ENCODE measurements at regions not wholly inside any gene's neighbourhood (a gene's known extent, or its start where the extent isn't known, plus 50 kb on each side); places are given as distances from the start of the nearest gene placed in this dataset.

- H2AFZ ChIP-seq (ENCODE audit: insufficient read depth, low read depth, low read length, poor library complexity, severe bottlenecking), result no peak overlapping the region
- 100% methylated on average over 1 of the region's 1 CpG for whole genome bisulfite sequencing (ENCODE audit: insufficient coverage)
- no peak overlapping the region for H3K4me3 ChIP-seq (replicated peaks in 1 of 3; ENCODE audit: low read depth in 2 of 3, low read length in 3 of 3)
- no peak overlapping the region for H3K27ac ChIP-seq (ENCODE audit: low read depth in 1 of 2, low read length in 2 of 2)
- no peaks in the 10 kb centered on the region for H3K79me2 ChIP-seq (ENCODE audit: insufficient read depth, low read length)
- Mint-ChIP-seq H3K27ac (no peak overlapping the region), H3K9me3 (no peaks in the 10 kb centered on the region), H3K27me3 (ENCODE audit: low read depth in 3 of 3) (peaks cover 0 to 3% (median 1%) of the 10 kb centered on the region in 3 donors), H3K4me1 (peaks cover 4% of the 10 kb centered on the region), H3K4me3 (no peak overlapping the region), H3K36me3 (no peaks in the 10 kb centered on the region)
- no peak for TF ChIP-seq CTCF (IDR thresholded peaks at IDR 0.05)
- H3K36me3 ChIP-seq (replicated peaks in 1 of 2; ENCODE audit: control insufficient read depth in 1 of 2, insufficient read depth in 2 of 2, low read length in 2 of 2), result no peaks in the 10 kb centered on the region
- no peak overlapping the region for H3K9ac ChIP-seq (ENCODE audit: insufficient read depth, low read length, poor library complexity, severe bottlenecking)
- H4K20me1 ChIP-seq (ENCODE audit: insufficient read depth, low read length), result no peaks in the 10 kb centered on the region
- no peak for DNase-seq
- intact Hi-C loops (cut with micrococcal nuclease), result no loop called here
- no peak overlapping the region for H3K4me2 ChIP-seq (replicated peaks; ENCODE audit: extremely low read depth, low read length, poor library complexity, severe bottlenecking)
- H3K9me3 ChIP-seq (replicated peaks in 1 of 2; ENCODE audit: control insufficient read depth in 1 of 2, insufficient read depth in 1 of 2, low read length in 2 of 2), result no peaks in the 10 kb centered on the region
- peaks cover 0 to 32% of the 10 kb centered on the region in 2 donors for H3K4me1 ChIP-seq (ENCODE audit: control insufficient read depth in 1 of 2, insufficient read depth in 2 of 2, low read length in 2 of 2)
- H3K27me3 ChIP-seq (ENCODE audit: control insufficient read depth in 2 of 2, insufficient read depth in 2 of 2, low read length in 2 of 2), result no peaks in the 10 kb centered on the region
Measured at GRCh38 chr1:55472115-55472514, 257.0 kb upstream of the USP24 start.

- Histone ChIP-seq H3K36me3 (replicated peaks in 1 of 2; ENCODE audit: control insufficient read depth in 1 of 2, insufficient read depth in 2 of 2, low read length in 2 of 2) (no peaks in the 10 kb centered on the region), H3K4me1 (ENCODE audit: control insufficient read depth in 1 of 2, insufficient read depth in 2 of 2, low read length in 2 of 2) (no peaks in the 10 kb centered on the region), H3K27ac (ENCODE audit: low read depth in 1 of 2, low read length in 2 of 2) (no peak overlapping the region), H3K79me2 (ENCODE audit: insufficient read depth, low read length) (no peaks in the 10 kb centered on the region), H3K4me3 (replicated peaks in 1 of 3; ENCODE audit: low read depth in 2 of 3, low read length in 3 of 3) (no peak overlapping the region), H2AFZ (ENCODE audit: insufficient read depth, low read depth, low read length, poor library complexity, severe bottlenecking) (no peak overlapping the region), H3K9me3 (replicated peaks in 1 of 2; ENCODE audit: control insufficient read depth in 1 of 2, insufficient read depth in 1 of 2, low read length in 2 of 2) (no peaks in the 10 kb centered on the region), H3K4me2 (replicated peaks; ENCODE audit: extremely low read depth, low read length, poor library complexity, severe bottlenecking) (no peak overlapping the region), H3K9ac (ENCODE audit: insufficient read depth, low read length, poor library complexity, severe bottlenecking) (no peak overlapping the region), H4K20me1 (ENCODE audit: insufficient read depth, low read length) (no peaks in the 10 kb centered on the region), H3K27me3 (ENCODE audit: control insufficient read depth in 2 of 2, insufficient read depth in 2 of 2, low read length in 2 of 2) (no peaks in the 10 kb centered on the region)
- TF ChIP-seq CTCF (IDR thresholded peaks at IDR 0.05), result no peak
- Mint-ChIP-seq H3K36me3 (no peaks in the 10 kb centered on the region), H3K27ac (no peak overlapping the region), H3K4me1 (no peaks in the 10 kb centered on the region), H3K9me3 (no peaks in the 10 kb centered on the region), H3K4me3 (no peak overlapping the region), H3K27me3 (ENCODE audit: low read depth in 3 of 3) (peaks cover 0 to 3% (median 0%) of the 10 kb centered on the region in 3 donors)
- WGBS (ENCODE audit: insufficient coverage), result 100% methylated on average over 1 of the region's 7 CpGs
- DNase-seq, result no peak
- intact Hi-C loops (cut with micrococcal nuclease), result no loop called here
Measured at GRCh38 chr1:55468142-55468795, 253.1 kb upstream of the USP24 start.

Measured in CD14-positive monocyte (primary cell).